ENCODE measurements at regions not wholly inside any gene's neighbourhood (a gene's known extent, or its start where the extent isn't known, plus 50 kb on each side); places are given as distances from the start of the nearest gene placed in this dataset.
"Not testable (repeated sequence)": the region's sequence is repeated elsewhere in the genome, so short reads cannot be mapped to it uniquely, and the experiment has no call there.

DNA sequence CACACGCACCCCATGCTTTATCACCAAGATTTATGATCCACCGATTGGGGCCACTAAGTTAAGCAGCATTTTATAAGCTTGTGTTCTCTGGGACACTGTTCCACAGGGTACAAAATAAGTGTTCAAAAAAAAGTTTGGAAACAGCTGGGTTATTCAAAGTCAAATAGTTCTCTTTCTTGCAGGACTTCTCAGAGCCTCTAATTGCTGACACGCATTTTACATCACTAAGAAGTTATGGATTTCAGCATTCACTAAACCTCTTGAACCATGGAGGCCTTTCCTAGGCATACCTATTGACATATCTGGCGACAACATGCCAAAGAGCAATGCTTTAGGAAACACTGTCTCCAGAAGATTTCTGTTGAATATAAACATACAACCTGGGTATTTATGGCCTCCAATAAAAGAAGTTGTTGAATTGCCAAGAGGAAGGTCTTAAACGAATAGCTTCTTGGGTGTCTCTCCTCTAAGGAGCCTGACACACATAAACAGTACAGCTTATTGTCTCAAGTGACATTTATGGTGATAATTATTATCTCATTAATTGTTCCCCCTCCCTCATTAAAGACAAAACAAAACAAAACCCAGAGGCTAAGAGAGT, 147.1 kb upstream of the ARHGAP20 start:
- no peak overlapping the region for H3K27ac ChIP-seq (ENCODE audit: low read depth, low read length)
- no peak overlapping the region for H3K9ac ChIP-seq (ENCODE audit: low read depth in 1 of 3, low read length in 3 of 3)
- peaks cover 0 to 3% (median 2%) of the 10 kb centered on the region in 3 donors for H3K4me1 ChIP-seq (ENCODE audit: control insufficient read depth in 3 of 3, insufficient read depth in 3 of 3, low read length in 3 of 3)
- H3K27me3 ChIP-seq (ENCODE audit: control insufficient read depth in 3 of 3, insufficient read depth in 3 of 3, low read length in 3 of 3) = no peaks in the 10 kb centered on the region
- H3K36me3 ChIP-seq (ENCODE audit: control insufficient read depth in 3 of 3, insufficient read depth in 3 of 3, low read length in 3 of 3) = no peaks in the 10 kb centered on the region
- no peak overlapping the region for H3K4me3 ChIP-seq (ENCODE audit: low read length in 3 of 3)
- no peaks in the 10 kb centered on the region for H3K9me3 ChIP-seq (ENCODE audit: control insufficient read depth in 3 of 3, low read length in 3 of 3)

DNA sequence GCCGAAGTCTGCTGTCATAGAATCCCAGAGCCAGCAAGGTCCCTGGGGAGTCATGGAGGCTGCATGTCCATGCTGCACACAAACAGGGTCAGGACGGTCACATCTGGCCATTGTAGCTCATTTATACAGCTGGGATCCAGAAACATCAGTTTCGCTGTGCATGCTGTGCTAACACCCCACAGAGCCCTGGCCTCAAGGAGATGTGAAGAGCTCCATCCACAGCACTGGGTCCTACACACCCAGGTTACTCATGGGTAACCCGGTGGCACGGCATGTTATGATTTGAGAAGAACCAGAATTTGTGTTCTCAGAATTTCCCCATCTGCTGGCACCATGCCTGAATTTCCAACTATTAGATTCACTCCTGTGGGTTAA, 146.3 kb upstream of the ARHGAP20 start:
- Histone ChIP-seq H3K27me3 (ENCODE audit: control insufficient read depth in 3 of 3, insufficient read depth in 3 of 3, low read length in 3 of 3) (no peaks in the 10 kb centered on the region), H3K9me3 (ENCODE audit: control insufficient read depth in 3 of 3, low read length in 3 of 3) (no peaks in the 10 kb centered on the region), H3K4me1 (ENCODE audit: control insufficient read depth in 3 of 3, insufficient read depth in 3 of 3, low read length in 3 of 3) (peaks cover 0 to 3% (median 2%) of the 10 kb centered on the region in 3 donors), H3K27ac (ENCODE audit: low read depth, low read length) (no peak overlapping the region), H3K4me3 (ENCODE audit: low read length in 3 of 3) (peak overlapping the region in 1 of 3 donors; percentile 14), H3K36me3 (ENCODE audit: control insufficient read depth in 3 of 3, insufficient read depth in 3 of 3, low read length in 3 of 3) (no peaks in the 10 kb centered on the region), H3K9ac (ENCODE audit: low read depth in 1 of 3, low read length in 3 of 3) (no peak overlapping the region)

GRCh38 chr11:110857892-110858546, 145.8 kb upstream of the ARHGAP20 start:
- no peaks in the 10 kb centered on the region for H3K36me3 ChIP-seq (ENCODE audit: control insufficient read depth in 3 of 3, insufficient read depth in 3 of 3, low read length in 3 of 3)
- no peak overlapping the region for H3K9ac ChIP-seq (ENCODE audit: low read depth in 1 of 3, low read length in 3 of 3)
- H3K27me3 ChIP-seq (ENCODE audit: control insufficient read depth in 3 of 3, insufficient read depth in 3 of 3, low read length in 3 of 3) = no peaks in the 10 kb centered on the region
- peak overlapping the region in 1 of 3 donors; percentile 14 for H3K4me3 ChIP-seq (ENCODE audit: low read length in 3 of 3)
- H3K9me3 ChIP-seq (ENCODE audit: control insufficient read depth in 3 of 3, low read length in 3 of 3) = no peaks in the 10 kb centered on the region
- no peak overlapping the region for H3K27ac ChIP-seq (ENCODE audit: low read depth, low read length)
- peaks cover 0 to 3% (median 2%) of the 10 kb centered on the region in 3 donors for H3K4me1 ChIP-seq (ENCODE audit: control insufficient read depth in 3 of 3, insufficient read depth in 3 of 3, low read length in 3 of 3)

GRCh38 chr11:110856996-110857812, 145.0 kb upstream of the ARHGAP20 start:
- H3K4me1 ChIP-seq (ENCODE audit: control insufficient read depth in 3 of 3, insufficient read depth in 3 of 3, low read length in 3 of 3) = peaks cover 0 to 3% (median 2%) of the 10 kb centered on the region in 3 donors
- no peaks in the 10 kb centered on the region for H3K27me3 ChIP-seq (ENCODE audit: control insufficient read depth in 3 of 3, insufficient read depth in 3 of 3, low read length in 3 of 3)
- H3K9ac ChIP-seq (ENCODE audit: low read depth in 1 of 3, low read length in 3 of 3) = no peak overlapping the region
- no peaks in the 10 kb centered on the region for H3K36me3 ChIP-seq (ENCODE audit: control insufficient read depth in 3 of 3, insufficient read depth in 3 of 3, low read length in 3 of 3)
- H3K27ac ChIP-seq (ENCODE audit: low read depth, low read length) = no peak overlapping the region
- H3K4me3 ChIP-seq (ENCODE audit: low read length in 3 of 3) = no peak overlapping the region
- no peaks in the 10 kb centered on the region for H3K9me3 ChIP-seq (ENCODE audit: control insufficient read depth in 3 of 3, low read length in 3 of 3)

- no peaks in the 10 kb centered on the region for H3K9me3 ChIP-seq (ENCODE audit: control insufficient read depth in 3 of 3, low read length in 3 of 3)
- H3K27me3 ChIP-seq (ENCODE audit: control insufficient read depth in 3 of 3, insufficient read depth in 3 of 3, low read length in 3 of 3) = no peaks in the 10 kb centered on the region
- H3K9ac ChIP-seq (ENCODE audit: low read depth in 1 of 3, low read length in 3 of 3) = no peak overlapping the region
- H3K4me3 ChIP-seq (ENCODE audit: low read length in 3 of 3) = no peak overlapping the region
- H3K36me3 ChIP-seq (ENCODE audit: control insufficient read depth in 3 of 3, insufficient read depth in 3 of 3, low read length in 3 of 3) = no peaks in the 10 kb centered on the region
- H3K4me1 ChIP-seq (ENCODE audit: control insufficient read depth in 3 of 3, insufficient read depth in 3 of 3, low read length in 3 of 3) = peaks cover 0 to 3% (median 2%) of the 10 kb centered on the region in 3 donors
- no peak overlapping the region for H3K27ac ChIP-seq (ENCODE audit: low read depth, low read length)
These were observed 144.1 kb upstream of the ARHGAP20 start for GRCh38 chr11:110856340-110856739.

DNA sequence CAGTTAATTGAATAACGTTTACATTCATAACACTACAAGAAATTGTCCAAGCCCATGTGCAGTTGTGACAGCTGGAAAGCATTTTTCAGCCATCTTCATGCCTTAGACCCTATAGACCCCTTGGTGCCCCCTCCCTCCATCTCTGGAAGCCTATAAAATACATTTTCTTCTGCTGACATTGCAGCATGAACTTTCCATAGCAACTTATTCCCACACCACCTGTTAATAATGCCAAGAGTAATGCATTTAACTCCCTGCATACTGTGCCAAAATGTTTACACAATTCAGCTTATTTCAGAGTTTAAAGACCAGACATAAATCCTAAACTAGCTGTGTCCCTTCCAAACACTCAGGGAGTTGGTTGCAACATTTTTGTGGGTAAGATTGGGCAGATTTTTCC, 143.0 kb upstream of the ARHGAP20 start:
- H3K9me3 ChIP-seq (ENCODE audit: control insufficient read depth in 3 of 3, low read length in 3 of 3) = no peaks in the 10 kb centered on the region
- H3K27me3 ChIP-seq (ENCODE audit: control insufficient read depth in 3 of 3, insufficient read depth in 3 of 3, low read length in 3 of 3) = no peaks in the 10 kb centered on the region
- no peak overlapping the region for H3K4me3 ChIP-seq (ENCODE audit: low read length in 3 of 3)
- H3K27ac ChIP-seq (ENCODE audit: low read depth, low read length) = no peak overlapping the region
- H3K36me3 ChIP-seq (ENCODE audit: control insufficient read depth in 3 of 3, insufficient read depth in 3 of 3, low read length in 3 of 3) = no peaks in the 10 kb centered on the region
- no peak overlapping the region for H3K9ac ChIP-seq (ENCODE audit: low read depth in 1 of 3, low read length in 3 of 3)
- H3K4me1 ChIP-seq (ENCODE audit: control insufficient read depth in 3 of 3, insufficient read depth in 3 of 3, low read length in 3 of 3) = peaks cover 0 to 3% (median 2%) of the 10 kb centered on the region in 3 donors

- H3K4me3 ChIP-seq (ENCODE audit: low read length in 3 of 3) = no peak overlapping the region
- H3K4me1 ChIP-seq (ENCODE audit: control insufficient read depth in 3 of 3, insufficient read depth in 3 of 3, low read length in 3 of 3) = no peaks in the 10 kb centered on the region
- no peaks in the 10 kb centered on the region for H3K9me3 ChIP-seq (ENCODE audit: control insufficient read depth in 3 of 3, low read length in 3 of 3)
- H3K27me3 ChIP-seq (ENCODE audit: control insufficient read depth in 3 of 3, insufficient read depth in 3 of 3, low read length in 3 of 3) = no peaks in the 10 kb centered on the region
- no peaks in the 10 kb centered on the region for H3K36me3 ChIP-seq (ENCODE audit: control insufficient read depth in 3 of 3, insufficient read depth in 3 of 3, low read length in 3 of 3)
- H3K9ac ChIP-seq (ENCODE audit: low read depth in 1 of 3, low read length in 3 of 3) = no peak overlapping the region
- H3K27ac ChIP-seq (ENCODE audit: low read depth, low read length) = no peak overlapping the region
These were observed 140.8 kb upstream of the ARHGAP20 start for GRCh38 chr11:110852921-110853490.

DNA sequence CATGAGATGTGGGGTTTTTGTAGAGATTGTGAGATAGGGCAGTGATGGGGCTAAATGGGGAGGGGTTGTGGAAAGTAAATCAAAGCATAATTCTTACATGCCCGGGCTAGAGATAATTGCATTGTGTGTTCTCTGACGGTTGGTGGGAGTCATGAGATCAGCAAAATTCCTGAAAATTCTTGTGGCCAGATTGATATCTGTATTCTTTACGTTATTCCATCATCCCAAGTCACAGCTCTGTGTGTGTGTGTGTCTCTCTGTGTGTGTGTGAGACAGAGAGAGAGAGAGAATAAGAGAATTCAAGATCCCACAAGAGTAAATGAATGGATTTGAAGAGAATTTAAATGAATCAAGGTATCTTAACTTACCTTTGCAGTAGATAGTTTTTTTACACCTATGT, 138.6 kb upstream of the ARHGAP20 start:
- no peaks in the 10 kb centered on the region for H3K36me3 ChIP-seq (ENCODE audit: control insufficient read depth in 3 of 3, insufficient read depth in 3 of 3, low read length in 3 of 3)

GRCh38 chr11:110843053-110843452, 130.8 kb upstream of the ARHGAP20 start:
- H3K4me3 ChIP-seq (ENCODE audit: low read length in 3 of 3) = not testable (repeated sequence)

More for the DNA sequence above, 138.6 kb upstream of the ARHGAP20 start:
- no peak overlapping the region for H3K27ac ChIP-seq (ENCODE audit: low read depth, low read length)
- H3K4me3 ChIP-seq (ENCODE audit: low read length in 3 of 3) = no peak overlapping the region
- H3K9me3 ChIP-seq (ENCODE audit: control insufficient read depth in 3 of 3, low read length in 3 of 3) = no peaks in the 10 kb centered on the region
- no peaks in the 10 kb centered on the region for H3K4me1 ChIP-seq (ENCODE audit: control insufficient read depth in 3 of 3, insufficient read depth in 3 of 3, low read length in 3 of 3)
- no peak overlapping the region for H3K9ac ChIP-seq (ENCODE audit: low read depth in 1 of 3, low read length in 3 of 3)
- no peaks in the 10 kb centered on the region for H3K27me3 ChIP-seq (ENCODE audit: control insufficient read depth in 3 of 3, insufficient read depth in 3 of 3, low read length in 3 of 3)

DNA sequence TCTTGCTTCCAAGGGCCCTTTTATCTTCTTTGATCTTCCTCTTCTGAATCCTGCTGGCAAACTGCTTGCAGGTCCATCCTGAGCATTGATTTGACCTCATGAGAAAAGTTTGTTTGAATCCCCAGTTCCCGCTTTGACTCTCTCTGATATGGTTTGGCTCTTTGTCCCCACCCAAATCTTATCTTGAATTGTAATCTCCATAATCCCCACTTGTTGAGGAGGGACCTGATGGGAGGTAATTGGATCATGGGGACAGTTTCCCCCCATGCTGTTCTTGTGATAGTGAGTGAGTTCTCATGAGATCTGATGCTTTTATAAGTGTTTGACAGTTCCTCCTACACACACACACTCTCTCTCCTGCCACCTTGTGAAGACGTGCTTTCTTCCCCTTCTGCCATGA, 126.6 kb upstream of the ARHGAP20 start:
- no peaks in the 10 kb centered on the region for H3K27me3 ChIP-seq (ENCODE audit: control insufficient read depth in 3 of 3, insufficient read depth in 3 of 3, low read length in 3 of 3)
- H3K36me3 ChIP-seq (ENCODE audit: control insufficient read depth in 3 of 3, insufficient read depth in 3 of 3, low read length in 3 of 3) = no peaks in the 10 kb centered on the region
- H3K9me3 ChIP-seq (ENCODE audit: control insufficient read depth in 3 of 3, low read length in 3 of 3) = no peaks in the 10 kb centered on the region
- no peak overlapping the region for H3K27ac ChIP-seq (ENCODE audit: low read depth, low read length)
- H3K4me3 ChIP-seq (ENCODE audit: low read length in 3 of 3) = no peak overlapping the region
- no peaks in the 10 kb centered on the region for H3K4me1 ChIP-seq (ENCODE audit: control insufficient read depth in 3 of 3, insufficient read depth in 3 of 3, low read length in 3 of 3)
- no peak overlapping the region for H3K9ac ChIP-seq (ENCODE audit: low read depth in 1 of 3, low read length in 3 of 3)

More at GRCh38 chr11:110843053-110843452, 130.8 kb upstream of the ARHGAP20 start:
- H3K36me3 ChIP-seq (ENCODE audit: control insufficient read depth in 3 of 3, insufficient read depth in 3 of 3, low read length in 3 of 3); H3K27me3 ChIP-seq (ENCODE audit: control insufficient read depth in 3 of 3, insufficient read depth in 3 of 3, low read length in 3 of 3); H3K9me3 ChIP-seq (ENCODE audit: control insufficient read depth in 3 of 3, low read length in 3 of 3); H3K9ac ChIP-seq (ENCODE audit: low read depth in 1 of 3, low read length in 3 of 3); H3K4me1 ChIP-seq (ENCODE audit: control insufficient read depth in 3 of 3, insufficient read depth in 3 of 3, low read length in 3 of 3); H3K27ac ChIP-seq (ENCODE audit: low read depth, low read length): not testable (repeated sequence)
